ENCODE measurements at regions not wholly inside any gene's neighbourhood (a gene's known extent, or its start where the extent isn't known, plus 50 kb on each side); places are given as distances from the start of the nearest gene placed in this dataset.

GRCh38 chr10:4733150-4733842, 92.7 kb upstream of the AKR1E2 start:
- intact Hi-C loops (cut with micrococcal nuclease) = no loop called here

- intact Hi-C loops (cut with micrococcal nuclease) = no loop called here
Measured at GRCh38 chr10:4730998-4731397, 95.0 kb upstream of the AKR1E2 start.

GRCh38 chr10:4725917-4726606, 99.9 kb upstream of the AKR1E2 start:
- intact Hi-C loops (cut with micrococcal nuclease) = no loop called here

- intact Hi-C loops (cut with micrococcal nuclease) = no loop called here
Measured at GRCh38 chr10:4723860-4724259, 102.1 kb upstream of the AKR1E2 start.

- intact Hi-C loops (cut with micrococcal nuclease) = no loop called here
Measured at GRCh38 chr10:4721999-4722753, 103.8 kb upstream of the AKR1E2 start.

- intact Hi-C loops (cut with micrococcal nuclease) = no loop called here
Measured at GRCh38 chr10:4720463-4720862, 105.5 kb upstream of the AKR1E2 start.

GRCh38 chr10:4719671-4720070, 106.3 kb upstream of the AKR1E2 start:
- intact Hi-C loops (cut with micrococcal nuclease) = no loop called here

- intact Hi-C loops (cut with micrococcal nuclease) = no loop called here
Measured at GRCh38 chr10:4719036-4719435, 107.0 kb upstream of the AKR1E2 start.

- intact Hi-C loops (cut with micrococcal nuclease) = no loop called here
Measured at GRCh38 chr10:4718544-4718943, 107.5 kb upstream of the AKR1E2 start.

- intact Hi-C loops (cut with micrococcal nuclease) = no loop called here
Measured at GRCh38 chr10:4717670-4718069, 108.3 kb upstream of the AKR1E2 start.

GRCh38 chr10:4710858-4711257, 115.1 kb upstream of the AKR1E2 start:
- intact Hi-C loops (cut with micrococcal nuclease) = no loop called here

- intact Hi-C loops (cut with micrococcal nuclease) = no loop called here
Measured at GRCh38 chr10:4708123-4708759, 117.8 kb upstream of the AKR1E2 start.

- intact Hi-C loops (cut with micrococcal nuclease) = no loop called here
Measured at GRCh38 chr10:4707221-4707620, 118.8 kb upstream of the AKR1E2 start.

GRCh38 chr10:4704034-4704545, 121.9 kb upstream of the AKR1E2 start:
- intact Hi-C loops (cut with micrococcal nuclease) = no loop called here

- intact Hi-C loops (cut with micrococcal nuclease) = no loop called here
Measured at GRCh38 chr10:4701016-4701415, 125.0 kb upstream of the AKR1E2 start.

- intact Hi-C loops (cut with micrococcal nuclease) = no loop called here
Measured at GRCh38 chr10:4699950-4700730, 125.9 kb upstream of the AKR1E2 start.

- intact Hi-C loops (cut with micrococcal nuclease) = no loop called here
Measured at GRCh38 chr10:4698075-4698474, 127.9 kb upstream of the AKR1E2 start.

GRCh38 chr10:4696186-4696585, 129.8 kb upstream of the AKR1E2 start:
- intact Hi-C loops (cut with micrococcal nuclease) = no loop called here

GRCh38 chr10:4693967-4694366, 132.0 kb upstream of the AKR1E2 start:
- intact Hi-C loops (cut with micrococcal nuclease) = no loop called here

GRCh38 chr10:4692206-4692605, 133.8 kb upstream of the AKR1E2 start:
- intact Hi-C loops (cut with micrococcal nuclease) = no loop called here

- intact Hi-C loops (cut with micrococcal nuclease) = no loop called here
Measured at GRCh38 chr10:4691776-4692175, 134.2 kb upstream of the AKR1E2 start.
